ENCODE measurements at regions not wholly inside any gene's neighbourhood (a gene's known extent, or its start where the extent isn't known, plus 50 kb on each side); places are given as distances from the start of the nearest gene placed in this dataset.

DNA sequence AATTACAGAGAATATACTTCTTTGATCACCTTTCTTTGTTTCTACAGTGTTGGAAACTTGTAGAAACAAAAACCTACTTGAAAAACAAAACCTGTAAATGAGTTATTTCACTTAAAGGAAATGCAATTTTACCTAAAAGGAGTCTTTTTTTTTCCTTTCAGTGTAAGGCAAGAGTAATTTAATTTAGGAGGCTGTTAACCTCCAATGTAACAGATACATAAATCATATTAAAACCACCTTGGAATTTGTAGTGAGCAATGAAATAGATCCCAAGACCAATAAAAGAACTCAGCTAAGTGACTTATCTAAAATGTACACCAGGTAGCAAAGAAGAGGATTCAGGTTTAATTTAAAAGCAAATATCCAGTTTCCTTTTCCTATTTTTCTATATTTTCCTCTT is 524.8 kb downstream of the CSNK1G3 start:
- no peak overlapping the region for H3K27ac ChIP-seq
- TF ChIP-seq, protein P1, sequence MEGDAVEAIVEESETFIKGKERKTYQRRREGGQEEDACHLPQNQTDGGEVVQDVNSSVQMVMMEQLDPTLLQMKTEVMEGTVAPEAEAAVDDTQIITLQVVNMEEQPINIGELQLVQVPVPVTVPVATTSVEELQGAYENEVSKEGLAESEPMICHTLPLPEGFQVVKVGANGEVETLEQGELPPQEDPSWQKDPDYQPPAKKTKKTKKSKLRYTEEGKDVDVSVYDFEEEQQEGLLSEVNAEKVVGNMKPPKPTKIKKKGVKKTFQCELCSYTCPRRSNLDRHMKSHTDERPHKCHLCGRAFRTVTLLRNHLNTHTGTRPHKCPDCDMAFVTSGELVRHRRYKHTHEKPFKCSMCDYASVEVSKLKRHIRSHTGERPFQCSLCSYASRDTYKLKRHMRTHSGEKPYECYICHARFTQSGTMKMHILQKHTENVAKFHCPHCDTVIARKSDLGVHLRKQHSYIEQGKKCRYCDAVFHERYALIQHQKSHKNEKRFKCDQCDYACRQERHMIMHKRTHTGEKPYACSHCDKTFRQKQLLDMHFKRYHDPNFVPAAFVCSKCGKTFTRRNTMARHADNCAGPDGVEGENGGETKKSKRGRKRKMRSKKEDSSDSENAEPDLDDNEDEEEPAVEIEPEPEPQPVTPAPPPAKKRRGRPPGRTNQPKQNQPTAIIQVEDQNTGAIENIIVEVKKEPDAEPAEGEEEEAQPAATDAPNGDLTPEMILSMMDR (IDR thresholded peaks at IDR 0.05): no peak
- no peak for DNase-seq (ENCODE audit: low spot score)
- H3K4me3 ChIP-seq: no peak overlapping the region

DNA sequence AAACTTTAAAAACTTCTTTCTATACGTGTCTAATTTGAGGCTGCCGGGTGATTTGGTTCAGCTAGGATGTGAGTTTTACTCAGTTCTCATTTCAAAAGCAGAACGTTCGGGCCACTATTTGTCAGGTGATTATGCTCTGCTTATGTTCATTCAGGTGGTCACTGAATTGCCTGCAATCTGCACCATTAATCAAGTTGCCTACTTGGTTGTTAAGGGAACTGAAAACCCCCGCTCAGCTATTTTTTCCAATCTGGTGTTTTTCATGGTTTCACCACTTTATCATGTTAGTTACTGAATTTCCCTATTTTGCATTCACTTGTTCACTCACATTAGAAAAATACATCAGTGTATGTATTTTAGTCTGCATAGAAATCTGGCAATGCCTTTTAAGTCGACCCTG is 523.0 kb downstream of the CSNK1G3 start:
- DNase-seq (ENCODE audit: low spot score): no peak
- TF ChIP-seq, protein P1 (IDR thresholded peaks at IDR 0.05): no peak
- H3K4me3 ChIP-seq: no peak overlapping the region
- H3K27ac ChIP-seq: no peak overlapping the region

DNA sequence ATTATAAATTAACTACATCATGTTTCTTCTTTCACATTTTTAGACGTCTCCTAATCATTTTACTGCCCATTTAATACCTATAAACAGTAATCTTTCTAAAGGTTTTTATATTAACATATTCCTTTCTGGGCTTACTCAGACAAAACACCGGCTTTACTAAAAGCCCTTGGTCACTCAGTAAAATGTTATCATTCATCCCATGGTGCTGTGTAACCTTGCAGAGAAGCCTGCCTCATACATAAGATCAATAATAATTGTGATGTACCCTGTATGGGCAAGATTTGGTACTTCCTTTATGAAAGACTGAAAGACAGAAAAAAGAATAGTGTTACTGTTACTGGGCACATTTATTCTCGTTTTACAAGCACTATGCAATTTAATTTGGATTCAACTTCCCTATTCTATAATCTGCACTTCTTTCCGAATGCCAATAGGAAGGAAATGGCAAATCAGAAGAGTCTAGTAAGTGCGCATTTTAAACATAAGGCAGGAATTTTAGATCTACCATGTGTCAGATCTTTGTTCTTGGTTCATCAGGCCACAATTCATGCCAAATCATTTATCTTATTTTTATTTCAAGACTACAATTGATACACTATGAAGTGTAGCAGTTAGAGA is 522.2 kb downstream of the CSNK1G3 start:
- TF ChIP-seq, protein P1 (IDR thresholded peaks at IDR 0.05): no peak
- Histone ChIP-seq H3K4me3 (no peak overlapping the region), H3K27ac (no peak overlapping the region)
- DNase-seq (ENCODE audit: low spot score): no peak

DNA sequence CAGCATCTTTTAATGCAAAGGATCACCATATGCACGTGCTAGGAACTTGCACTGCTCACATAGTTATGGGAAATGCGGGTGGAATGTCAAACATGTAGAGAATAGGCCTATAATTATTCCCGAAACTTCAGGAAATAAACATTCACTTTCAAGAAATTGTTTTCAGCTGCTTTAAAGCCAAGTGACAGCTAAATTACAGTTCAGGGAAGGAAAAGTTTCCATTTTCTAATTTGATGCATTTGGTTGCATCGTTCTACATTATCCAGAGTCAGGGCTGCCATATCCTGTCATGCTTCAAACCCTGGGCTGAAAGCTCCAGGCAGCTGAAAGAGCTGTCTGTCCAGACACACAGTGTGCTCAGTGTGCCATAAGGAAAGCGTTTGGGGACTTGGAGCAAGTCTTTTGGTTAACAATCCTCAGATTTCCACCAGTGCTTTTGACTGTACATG is 518.1 kb downstream of the CSNK1G3 start:
- no peak overlapping the region for H3K27ac ChIP-seq
- no peak for DNase-seq (ENCODE audit: low spot score)
- no peak overlapping the region for H3K4me3 ChIP-seq
- TF ChIP-seq, protein P1 (IDR thresholded peaks at IDR 0.05): no peak

DNA sequence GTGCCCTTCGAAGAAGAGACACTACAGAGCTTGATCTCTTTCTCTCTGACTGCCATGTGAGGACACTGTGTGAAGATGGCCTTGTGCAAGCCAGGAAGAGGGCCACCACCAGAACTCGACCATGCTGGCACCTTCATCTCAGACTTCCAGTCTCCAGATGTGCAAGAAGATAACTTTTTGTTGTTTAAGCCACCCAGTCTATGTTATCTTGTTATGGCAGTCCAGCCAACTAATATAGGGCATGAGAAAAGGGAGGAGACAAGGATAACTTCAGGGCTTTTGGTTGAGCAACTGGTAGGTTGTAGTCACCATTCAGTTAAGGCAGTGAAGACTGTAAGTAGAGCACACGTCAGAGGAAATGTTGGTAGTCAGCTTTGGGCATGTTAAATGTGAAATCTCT is 515.5 kb downstream of the CSNK1G3 start:
- DNase-seq (ENCODE audit: low spot score): no peak
- Histone ChIP-seq H3K4me3 (no peak overlapping the region), H3K27ac (no peak overlapping the region)
- TF ChIP-seq, protein P1 (IDR thresholded peaks at IDR 0.05): no peak

DNA sequence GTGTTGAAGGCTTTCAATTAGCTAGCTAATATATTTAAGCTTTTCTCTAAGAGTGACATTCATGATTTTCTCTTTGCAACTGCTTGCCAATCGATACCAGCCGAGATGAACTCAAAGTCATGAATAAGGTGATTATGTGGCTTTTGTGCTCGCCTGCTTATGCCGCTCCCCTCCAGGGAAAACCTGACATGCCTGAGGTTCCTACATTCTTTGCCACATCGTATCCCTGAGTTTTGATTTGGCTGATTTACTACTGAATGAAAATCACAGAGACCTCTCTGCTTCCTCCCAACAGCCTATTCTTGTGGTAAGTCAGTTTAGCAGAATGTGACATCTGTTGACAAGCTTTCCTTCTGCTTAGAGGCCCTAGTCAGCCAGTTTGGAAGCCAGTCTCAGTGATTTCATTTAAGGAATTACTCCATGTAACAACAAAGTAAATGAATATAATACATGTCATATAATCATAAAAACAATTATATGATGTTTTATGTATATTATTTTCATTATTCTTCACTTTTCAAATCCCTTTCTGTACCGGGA is 513.4 kb downstream of the CSNK1G3 start:
- H3K27ac ChIP-seq: no peak overlapping the region
- TF ChIP-seq, protein P1 (IDR thresholded peaks at IDR 0.05): no peak
- DNase-seq (ENCODE audit: low spot score): no peak
- H3K4me3 ChIP-seq: no peak overlapping the region

DNA sequence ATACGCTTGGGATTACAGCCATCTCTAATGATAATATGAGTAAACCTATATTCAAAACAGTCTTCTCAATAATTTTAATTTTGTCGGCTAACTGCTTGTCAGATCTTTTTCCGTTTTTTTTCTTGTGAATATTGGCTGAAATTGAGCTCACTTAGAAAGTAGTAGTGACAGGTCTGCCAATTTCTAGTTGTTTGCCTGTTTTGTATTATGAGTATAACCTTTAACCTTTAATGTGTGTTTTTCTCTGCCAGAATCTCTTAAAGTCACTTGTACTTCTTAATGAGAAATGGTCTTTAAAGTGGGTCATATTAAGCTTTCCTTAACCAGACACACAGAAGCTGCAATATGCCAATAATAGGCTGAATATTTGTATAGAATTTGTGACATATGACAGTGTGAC is 511.0 kb downstream of the CSNK1G3 start:
- no peak overlapping the region for H3K4me3 ChIP-seq
- H3K27ac ChIP-seq: no peak overlapping the region
- TF ChIP-seq, protein P1 (IDR thresholded peaks at IDR 0.05): no peak
- DNase-seq (ENCODE audit: low spot score): no peak
